Activated CD8-positive, alpha-beta T cell treated with anti-CD3 and anti-CD28 coated beads for 36 hours (primary cell): ENCODE measurements at regions not wholly inside any gene's neighbourhood (a gene's known extent, or its start where the extent isn't known, plus 50 kb on each side); places are given as distances from the start of the nearest gene placed in this dataset.
"Not testable (repeated sequence)": the region's sequence is repeated elsewhere in the genome, so short reads cannot be mapped to it uniquely, and the experiment has no call there.

Source experiments
- ATAC-seq: fragments of 200-7000 bp; cut with Tn5 transposase; one replicate; pipeline ENCODE4 v1.10.0; 2021; ENCODE audit warnings: mild to moderate bottlenecking, moderate library complexity
- CTCF ChIA-PET: fragments of 350-600 bp; sonication (Branson Sonifier 250); formaldehyde crosslinking; loops from one replicate; lab custom pipeline; 2021; ENCODE audit warnings: antibody characterized with exemption; lab: Charles Lee
- POLR2A ChIA-PET: fragments of 350-600 bp; sonication (Branson Sonifier 250); formaldehyde crosslinking; loops from one replicate; lab custom pipeline; 2021; ENCODE audit warnings: antibody characterized with exemption; lab: Charles Lee
- DNase-seq: peaks from one replicate; pipeline ENCODE4 v3.0.0-alpha.2; 2020
- H3K27ac Mint-ChIP-seq: one replicate; pipeline ENCODE4 v1.8.0; 2021; ENCODE audit warnings: mild to moderate bottlenecking, mixed read lengths
- H3K27me3 Mint-ChIP-seq: one replicate; pipeline ENCODE4 v1.8.0; 2021; ENCODE audit warnings: mixed read lengths
- H3K36me3 Mint-ChIP-seq: one replicate; pipeline ENCODE4 v1.8.0; 2021; ENCODE audit warnings: low read depth, mixed read lengths
- H3K4me1 Mint-ChIP-seq: one replicate; pipeline ENCODE4 v1.8.0; 2021; ENCODE audit warnings: low read depth, mixed read lengths
- H3K4me3 Mint-ChIP-seq: one replicate; pipeline ENCODE4 v1.8.0; 2021; ENCODE audit warnings: mild to moderate bottlenecking, moderate library complexity, mixed read lengths
- H3K9me3 Mint-ChIP-seq: one replicate; pipeline ENCODE4 v1.8.0; 2021; ENCODE audit warnings: mixed read lengths
- CTCF ChIP-seq: fragments of 200-600 bp; IDR thresholded peaks from one replicate; pipeline ENCODE4 v1.8.0; 2022; ENCODE audit warnings: antibody characterized with exemption, mild to moderate bottlenecking
- intact Hi-C: fragments of 100-400 bp; cut with micrococcal nuclease; formaldehyde crosslinking; loops from one replicate; pipeline ENCODE4 v1.10.0; 2022

GRCh38 chr16:29254676-29255495, 151.6 kb downstream of the NPIPB11 start:
- DNase-seq (no peak), ATAC-seq (no peak)
- Mint-ChIP-seq H3K9me3 (peaks cover 5% of the 10 kb centered on the region), H3K4me3 (no peak overlapping the region), H3K36me3 (peaks cover 15% of the 10 kb centered on the region), H3K27ac (no peak overlapping the region), H3K4me1 (peaks cover 13% of the 10 kb centered on the region), H3K27me3 (no peaks in the 10 kb centered on the region)
- intact Hi-C loops, result no loop called here
- POLR2A ChIA-PET, result no interaction called here
- CTCF ChIA-PET, result no interaction called here
- no peak for TF ChIP-seq CTCF

DNA sequence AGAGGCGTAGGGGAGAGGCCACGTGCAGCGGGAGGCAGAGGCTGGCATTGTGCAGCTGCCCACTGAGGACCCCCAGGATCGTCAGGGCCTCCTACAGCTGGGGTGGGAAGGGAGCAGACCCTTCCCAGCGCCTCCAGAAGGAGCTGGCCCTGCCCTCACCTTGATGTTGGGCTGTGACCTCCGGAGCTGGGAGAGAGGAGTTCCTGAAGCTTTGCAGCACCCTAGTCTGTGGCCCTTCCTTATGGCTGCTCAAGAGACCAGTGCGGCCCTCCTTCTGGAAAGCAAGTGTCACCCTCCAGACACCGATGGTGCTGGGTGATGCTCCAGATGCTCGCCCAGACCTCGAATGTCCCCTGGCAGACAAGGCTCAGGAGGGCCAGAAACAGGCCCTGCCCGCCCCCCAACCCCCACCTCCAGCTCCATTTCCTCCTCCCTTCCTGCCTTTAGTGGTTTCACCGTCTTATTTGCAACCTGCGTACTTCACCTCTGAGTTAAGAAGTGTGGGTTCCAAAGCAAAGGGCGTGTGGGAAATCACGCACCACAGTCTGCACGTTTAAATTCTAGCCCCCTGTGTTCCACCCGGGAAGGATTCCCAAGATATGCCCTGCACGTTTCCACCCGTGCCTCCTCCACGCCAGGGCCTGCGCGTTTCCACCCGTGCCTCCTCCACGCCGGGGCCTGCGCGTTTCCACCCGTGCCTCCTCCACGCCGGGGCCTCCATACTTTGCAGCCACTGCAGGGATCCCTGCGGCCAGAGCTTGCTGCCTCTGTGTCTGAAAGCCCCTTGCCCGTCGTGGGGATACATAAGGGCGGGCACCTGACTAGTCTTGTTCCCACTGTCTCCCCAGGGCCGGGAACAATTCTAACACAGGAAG, 152.6 kb downstream of the NPIPB11 start:
- H3K4me3 Mint-ChIP-seq, ATAC-seq, DNase-seq, H3K9me3 Mint-ChIP-seq, H3K27ac Mint-ChIP-seq, POLR2A ChIA-PET, H3K27me3 Mint-ChIP-seq, CTCF ChIA-PET, intact Hi-C loops: not testable (repeated sequence)
- H3K36me3 Mint-ChIP-seq, result peaks cover 15% of the 10 kb centered on the region
- H3K4me1 Mint-ChIP-seq, result peaks cover 19% of the 10 kb centered on the region

GRCh38 chr16:29253066-29253590, 153.4 kb downstream of the NPIPB11 start:
- H3K4me3 Mint-ChIP-seq, DNase-seq, H3K27me3 Mint-ChIP-seq, ATAC-seq, POLR2A ChIA-PET, H3K9me3 Mint-ChIP-seq, intact Hi-C loops, H3K27ac Mint-ChIP-seq, CTCF ChIA-PET: not testable (repeated sequence)
- peaks cover 16% of the 10 kb centered on the region for H3K36me3 Mint-ChIP-seq
- peaks cover 25% of the 10 kb centered on the region for H3K4me1 Mint-ChIP-seq

DNA sequence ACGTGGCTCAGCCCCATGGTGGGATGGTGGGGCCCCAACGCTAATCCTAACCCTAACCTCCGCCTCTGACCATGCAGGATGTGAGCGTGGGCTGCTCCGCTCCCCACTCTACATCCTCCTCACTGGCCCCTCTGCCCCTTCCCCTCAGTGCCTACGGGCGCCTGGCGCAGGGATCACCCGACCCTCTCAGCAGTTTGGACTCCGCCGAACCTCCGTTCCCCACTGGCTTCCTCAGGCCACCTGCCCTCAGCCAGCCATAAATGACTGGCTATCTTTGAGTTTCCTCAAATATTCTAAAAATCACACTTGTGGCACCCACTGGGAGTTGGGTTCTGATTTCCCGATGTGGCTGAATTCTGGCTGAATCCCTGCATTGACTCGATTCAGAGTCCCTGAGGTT, 154.2 kb downstream of the NPIPB11 start:
- H3K9me3 Mint-ChIP-seq, POLR2A ChIA-PET, CTCF ChIA-PET, ATAC-seq, H3K27me3 Mint-ChIP-seq, intact Hi-C loops, H3K4me3 Mint-ChIP-seq, DNase-seq, H3K27ac Mint-ChIP-seq: not testable (repeated sequence)
- peaks cover 17% of the 10 kb centered on the region for H3K36me3 Mint-ChIP-seq
- H3K4me1 Mint-ChIP-seq, result peaks cover 32% of the 10 kb centered on the region

DNA sequence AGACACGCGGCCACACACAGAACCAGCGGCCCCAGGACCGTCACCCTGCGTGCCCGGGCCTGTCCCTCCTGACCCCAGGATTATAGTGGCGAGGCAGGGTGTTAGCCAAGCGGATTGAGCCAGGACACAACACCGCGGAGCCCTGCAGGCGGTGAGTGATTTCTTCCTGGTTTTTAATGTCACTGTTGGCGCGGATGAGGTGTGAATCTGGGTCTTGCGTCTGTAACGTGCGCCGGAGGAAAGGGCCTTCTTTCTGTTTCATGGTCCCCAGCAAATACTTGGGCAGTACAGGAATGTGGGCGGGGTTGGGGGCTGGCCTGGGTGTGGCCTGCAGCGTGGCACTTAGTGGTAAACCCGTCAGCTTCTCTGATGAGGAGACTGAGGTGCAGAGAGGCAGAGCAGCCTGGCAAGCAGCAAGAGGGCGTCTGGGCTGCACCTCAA, 154.9 kb downstream of the NPIPB11 start:
- H3K27ac Mint-ChIP-seq, H3K9me3 Mint-ChIP-seq, CTCF ChIA-PET, intact Hi-C loops, H3K4me3 Mint-ChIP-seq, POLR2A ChIA-PET, DNase-seq, H3K27me3 Mint-ChIP-seq, ATAC-seq: not testable (repeated sequence)
- Mint-ChIP-seq H3K4me1 (peaks cover 33% of the 10 kb centered on the region), H3K36me3 (peaks cover 15% of the 10 kb centered on the region)

GRCh38 chr16:29250923-29251434, 155.5 kb downstream of the NPIPB11 start:
- intact Hi-C loops, DNase-seq, H3K27ac Mint-ChIP-seq, ATAC-seq, H3K27me3 Mint-ChIP-seq, H3K4me3 Mint-ChIP-seq, CTCF ChIA-PET, POLR2A ChIA-PET: not testable (repeated sequence)
- peaks cover 33% of the 10 kb centered on the region for H3K4me1 Mint-ChIP-seq
- H3K9me3 Mint-ChIP-seq, result peaks cover 12% of the 10 kb centered on the region
- peaks cover 14% of the 10 kb centered on the region for H3K36me3 Mint-ChIP-seq

DNA sequence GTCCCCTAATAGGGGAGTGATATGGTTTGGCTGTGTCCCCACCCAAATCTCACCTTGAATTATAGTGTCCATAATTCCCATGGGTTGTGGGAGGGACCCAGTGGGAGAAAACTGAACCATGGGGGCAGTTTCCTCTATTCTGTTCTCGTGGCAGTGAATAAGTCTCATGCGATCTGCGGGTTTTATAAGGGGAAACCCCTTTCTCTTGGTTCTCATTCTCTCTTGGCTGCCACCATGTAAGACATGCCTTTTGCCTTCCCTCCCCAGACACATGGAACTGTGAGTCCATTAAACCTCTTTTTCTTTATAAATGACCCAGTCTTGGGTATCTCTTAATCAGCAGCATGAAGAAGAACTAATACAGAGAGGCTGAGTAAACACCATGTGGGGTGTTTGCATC, 156.0 kb downstream of the NPIPB11 start:
- DNase-seq, CTCF ChIA-PET, H3K27me3 Mint-ChIP-seq, H3K27ac Mint-ChIP-seq, H3K4me3 Mint-ChIP-seq, intact Hi-C loops, POLR2A ChIA-PET, ATAC-seq: not testable (repeated sequence)
- Mint-ChIP-seq H3K9me3 (peaks cover 12% of the 10 kb centered on the region), H3K4me1 (peaks cover 33% of the 10 kb centered on the region), H3K36me3 (peaks cover 16% of the 10 kb centered on the region)

- H3K4me3 Mint-ChIP-seq, ATAC-seq, DNase-seq, intact Hi-C loops, H3K27me3 Mint-ChIP-seq, CTCF ChIA-PET, POLR2A ChIA-PET: not testable (repeated sequence)
- peaks cover 12% of the 10 kb centered on the region for H3K9me3 Mint-ChIP-seq
- peak overlapping the region; percentile 29 for H3K27ac Mint-ChIP-seq
- H3K36me3 Mint-ChIP-seq, result peaks cover 14% of the 10 kb centered on the region
- peaks cover 27% of the 10 kb centered on the region for H3K4me1 Mint-ChIP-seq
Measured at GRCh38 chr16:29248940-29249318, 157.6 kb downstream of the NPIPB11 start.

DNA sequence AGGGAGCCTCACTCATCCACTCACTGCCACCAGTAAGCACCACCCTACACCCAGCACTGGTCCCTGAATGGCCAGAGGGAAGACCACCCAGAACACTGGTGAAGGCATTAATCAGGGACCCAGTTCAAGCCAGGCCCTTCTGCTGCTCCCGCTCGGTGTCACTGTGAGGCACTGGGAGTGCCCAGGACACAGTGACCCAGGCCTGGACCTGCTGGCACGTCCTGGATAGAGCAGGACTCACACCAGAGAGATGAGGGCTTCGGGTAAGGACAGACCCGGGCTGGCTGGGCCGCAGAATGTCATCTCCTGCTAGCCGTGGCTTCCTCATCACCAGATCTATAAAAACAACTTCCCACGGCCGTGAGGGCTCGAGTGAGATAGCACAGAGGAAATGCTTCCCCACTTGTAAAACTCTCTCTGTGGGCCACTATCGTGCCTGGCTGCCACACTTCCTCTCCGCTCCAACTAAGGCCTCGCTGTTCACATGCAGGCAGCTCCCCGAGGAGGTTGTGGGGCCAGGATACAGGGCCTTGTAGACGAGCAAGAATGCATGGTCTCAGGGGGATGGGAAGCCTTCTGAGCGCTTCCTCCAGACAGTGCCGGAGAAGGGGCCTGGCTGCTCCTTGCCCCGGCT, 158.1 kb downstream of the NPIPB11 start:
- POLR2A ChIA-PET, CTCF ChIA-PET, H3K27me3 Mint-ChIP-seq, H3K4me3 Mint-ChIP-seq, intact Hi-C loops: not testable (repeated sequence)
- Mint-ChIP-seq H3K9me3 (peaks cover 12% of the 10 kb centered on the region), H3K27ac (peak overlapping the region; percentile 29), H3K36me3 (peaks cover 14% of the 10 kb centered on the region), H3K4me1 (peaks cover 23% of the 10 kb centered on the region)
- ATAC-seq (peak; percentile 53), DNase-seq (peak; percentile 12)

GRCh38 chr16:29246091-29246490, 160.4 kb downstream of the NPIPB11 start:
- Mint-ChIP-seq H3K9me3 (peaks cover 12% of the 10 kb centered on the region), H3K4me1 (peaks cover 22% of the 10 kb centered on the region)
- DNase-seq, intact Hi-C loops, CTCF ChIA-PET, H3K27ac Mint-ChIP-seq, H3K27me3 Mint-ChIP-seq, POLR2A ChIA-PET, H3K4me3 Mint-ChIP-seq, H3K36me3 Mint-ChIP-seq, ATAC-seq: not testable (repeated sequence)
